CD4-positive, alpha-beta memory T cell (primary cell): ENCODE measurements at regions not wholly inside any gene's neighbourhood (a gene's known extent, or its start where the extent isn't known, plus 50 kb on each side); places are given as distances from the start of the nearest gene placed in this dataset.
"Not testable (repeated sequence)": the region's sequence is repeated elsewhere in the genome, so short reads cannot be mapped to it uniquely, and the experiment has no call there.

Experiments used
- CTCF ChIA-PET: fragments of 350-600 bp; sonication (Branson Sonifier 250); formaldehyde crosslinking; loops from one replicate; lab custom pipeline; 2021; ENCODE audit warnings: inconsistent platforms; ENCODE audit not compliant: partially characterized antibody; lab: Charles Lee
- POLR2A ChIA-PET: fragments of 350-600 bp; sonication (Branson Sonifier 250); formaldehyde crosslinking; loops from one replicate; lab custom pipeline; 2021; ENCODE audit not compliant: partially characterized antibody; lab: Charles Lee
- DNase-seq, 5 donors: peaks; one replicate each; pipeline versions ENCODE4 v3.0.0 to v3.0.0-alpha.2; 2020 to 2022; ENCODE audit warnings: mixed read lengths in 1 of 5
- H3K27ac ChIP-seq: one replicate; pipeline ENCODE4 v1.7.0; 2013; ENCODE audit warnings: low read depth, low read length
- H3K27me3 ChIP-seq: 2 replicates; pipeline ENCODE4 v1.7.0; 2013; ENCODE audit warnings: mild to moderate bottlenecking, low read length, moderate library complexity; ENCODE audit not compliant: insufficient read depth
- H3K36me3 ChIP-seq: 2 replicates; pipeline ENCODE4 v1.7.0; 2013; ENCODE audit warnings: mild to moderate bottlenecking, low read length, moderate library complexity; ENCODE audit not compliant: insufficient read depth
- H3K4me1 ChIP-seq: 2 replicates; pipeline ENCODE4 v1.7.0; 2013; ENCODE audit warnings: mild to moderate bottlenecking, low read length, moderate library complexity; ENCODE audit not compliant: insufficient read depth
- H3K4me3 ChIP-seq, 2 donors: one replicate each; pipeline ENCODE4 v1.7.0; 2013; ENCODE audit warnings: low read length in 2 of 2, mild to moderate bottlenecking in 1 of 2
- H3K9me3 ChIP-seq, 2 donors: one replicate each; pipeline ENCODE4 v1.7.0; 2013; ENCODE audit warnings: low read length in 2 of 2, control low read depth in 1 of 2; ENCODE audit not compliant: control insufficient read depth in 1 of 2
- H3K27ac Mint-ChIP-seq, 7 donors: one replicate each; pipeline ENCODE4 v1.8.0; 2020 to 2021; ENCODE audit warnings: mixed read lengths in 7 of 7, mild to moderate bottlenecking in 6 of 7, inconsistent platforms in 3 of 7, moderate library complexity in 3 of 7
- H3K27me3 Mint-ChIP-seq, 2 donors: one replicate each; pipeline ENCODE4 v1.8.0; 2020 to 2021; ENCODE audit warnings: mixed read lengths in 2 of 2
- H3K36me3 Mint-ChIP-seq, 2 donors: one replicate each; pipeline ENCODE4 v1.8.0; 2020 to 2021; ENCODE audit warnings: mixed read lengths in 2 of 2, inconsistent platforms in 1 of 2, mild to moderate bottlenecking in 1 of 2
- H3K4me1 Mint-ChIP-seq, 4 donors: one replicate each; pipeline ENCODE4 v1.8.0; 2020 to 2021; ENCODE audit warnings: mixed read lengths in 4 of 4, mild to moderate bottlenecking in 1 of 4
- H3K4me3 Mint-ChIP-seq, 8 donors: one replicate each; pipeline ENCODE4 v1.8.0; 2020 to 2021; ENCODE audit warnings: mixed read lengths in 8 of 8, mild to moderate bottlenecking in 7 of 8, moderate library complexity in 6 of 8, inconsistent platforms in 3 of 8
- H3K9me3 Mint-ChIP-seq, 8 donors: one replicate each; pipeline ENCODE4 v1.8.0; 2020 to 2021; ENCODE audit warnings: mixed read lengths in 8 of 8, mild to moderate bottlenecking in 5 of 8, inconsistent platforms in 3 of 8, moderate library complexity in 1 of 8
- intact Hi-C: fragments of 100-400 bp; cut with micrococcal nuclease; formaldehyde crosslinking; loops from one replicate; pipeline ENCODE4 v1.15.1; 2023

DNA sequence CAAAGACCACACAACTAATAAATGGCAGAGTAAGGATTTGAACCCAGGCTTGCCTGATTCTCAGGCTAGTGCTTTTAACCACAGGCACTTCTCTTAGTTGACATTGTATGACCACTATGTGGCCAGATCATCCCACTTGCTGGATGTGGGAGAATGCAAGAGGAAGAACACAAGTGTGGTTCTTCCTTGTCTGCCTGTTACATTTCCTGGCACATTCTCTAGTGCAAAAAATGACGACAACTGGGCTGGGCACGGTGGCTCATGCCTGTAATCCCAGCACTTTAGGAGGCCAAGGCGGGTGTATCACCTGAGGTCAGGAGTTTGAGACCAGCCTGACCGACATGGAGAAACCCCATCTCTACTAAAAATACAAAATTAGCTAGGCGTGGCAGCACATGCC is 83.0 kb downstream of the GRIN2B start:
- not testable (repeated sequence) for H3K9me3 Mint-ChIP-seq

DNA sequence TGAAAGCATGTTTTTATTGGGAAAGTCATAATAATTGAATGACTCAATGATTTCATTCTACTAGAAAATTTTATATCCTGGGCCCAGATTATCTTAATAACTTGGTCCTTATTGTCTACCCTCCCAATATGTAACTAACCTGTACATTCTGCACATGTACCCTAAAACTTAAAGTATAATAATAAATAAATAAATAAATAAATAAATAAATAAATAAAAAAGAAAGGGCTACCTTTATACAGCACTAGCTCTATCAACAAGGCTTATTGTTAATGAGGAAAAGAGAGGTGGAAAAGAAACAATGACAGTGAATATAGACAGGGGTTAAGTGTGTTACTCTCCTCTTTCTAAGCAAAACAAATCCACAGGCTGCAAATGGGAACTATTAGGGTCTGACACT is 83.6 kb downstream of the GRIN2B start:
- no peaks in the 10 kb centered on the region for H3K4me1 Mint-ChIP-seq
- H3K9me3 Mint-ChIP-seq, result peaks cover 0 to 2% (median 0%) of the 10 kb centered on the region in 8 donors
- H3K27ac Mint-ChIP-seq, result no peak overlapping the region
- DNase-seq, result no peak
- no peak overlapping the region for H3K4me3 Mint-ChIP-seq
- intact Hi-C loops, result no loop called here
- no peaks in the 10 kb centered on the region for H3K27me3 ChIP-seq
- no peak overlapping the region for H3K4me3 ChIP-seq
- ChIA-PET CTCF (no interaction called here), POLR2A (no interaction called here)
- H3K27ac ChIP-seq, result no peak overlapping the region
- H3K36me3 ChIP-seq, result no peaks in the 10 kb centered on the region
- no peaks in the 10 kb centered on the region for H3K27me3 Mint-ChIP-seq
- no peaks in the 10 kb centered on the region for H3K9me3 ChIP-seq
- no peaks in the 10 kb centered on the region for H3K4me1 ChIP-seq
- no peaks in the 10 kb centered on the region for H3K36me3 Mint-ChIP-seq

More for the DNA sequence above, 83.0 kb downstream of the GRIN2B start:
- CTCF ChIA-PET, intact Hi-C loops, H3K27ac Mint-ChIP-seq, H3K4me3 ChIP-seq, H3K4me1 Mint-ChIP-seq, POLR2A ChIA-PET, H3K27ac ChIP-seq, DNase-seq, H3K4me1 ChIP-seq, H3K9me3 ChIP-seq, H3K27me3 Mint-ChIP-seq, H3K27me3 ChIP-seq, H3K36me3 ChIP-seq, H3K36me3 Mint-ChIP-seq, H3K4me3 Mint-ChIP-seq: not testable (repeated sequence)

DNA sequence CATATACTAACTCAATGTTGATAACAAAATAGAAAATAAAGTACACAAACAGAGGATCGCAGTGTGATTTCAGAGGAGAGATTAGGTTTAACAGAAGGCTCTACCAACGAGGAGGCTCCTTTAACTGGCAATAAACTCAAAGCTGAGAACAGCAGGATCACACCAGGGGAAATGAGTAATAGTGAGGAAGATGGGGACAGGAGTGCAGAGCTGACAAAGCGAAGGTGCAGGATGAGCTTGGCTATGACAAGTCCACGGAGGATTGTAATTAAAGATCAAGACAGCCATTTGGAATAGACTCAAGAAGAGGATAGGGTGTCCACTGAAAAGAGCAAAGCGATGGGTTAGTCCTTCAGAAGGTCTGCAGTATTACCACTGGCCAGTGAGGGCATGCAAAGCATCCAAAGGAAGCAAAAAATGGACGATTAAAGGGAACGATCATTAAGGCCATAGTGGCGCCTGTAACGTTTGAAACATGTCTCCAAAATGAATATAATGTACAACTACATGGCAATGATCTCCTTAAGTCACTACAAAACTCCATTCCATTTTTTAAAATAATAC is 85.3 kb downstream of the GRIN2B start:
- Mint-ChIP-seq H3K27ac (no peak overlapping the region), H3K27me3 (no peaks in the 10 kb centered on the region), H3K4me1 (no peaks in the 10 kb centered on the region), H3K36me3 (no peaks in the 10 kb centered on the region), H3K4me3 (no peak overlapping the region), H3K9me3 (peaks cover 0 to 2% (median 0%) of the 10 kb centered on the region in 8 donors)
- H3K4me3 ChIP-seq, result no peak overlapping the region
- no peaks in the 10 kb centered on the region for H3K9me3 ChIP-seq
- no peaks in the 10 kb centered on the region for H3K36me3 ChIP-seq
- no peaks in the 10 kb centered on the region for H3K4me1 ChIP-seq
- H3K27me3 ChIP-seq, result no peaks in the 10 kb centered on the region
- POLR2A ChIA-PET, result no interaction called here
- intact Hi-C loops, result no loop called here
- no peak for DNase-seq
- CTCF ChIA-PET, result no interaction called here
- H3K27ac ChIP-seq, result no peak overlapping the region

DNA sequence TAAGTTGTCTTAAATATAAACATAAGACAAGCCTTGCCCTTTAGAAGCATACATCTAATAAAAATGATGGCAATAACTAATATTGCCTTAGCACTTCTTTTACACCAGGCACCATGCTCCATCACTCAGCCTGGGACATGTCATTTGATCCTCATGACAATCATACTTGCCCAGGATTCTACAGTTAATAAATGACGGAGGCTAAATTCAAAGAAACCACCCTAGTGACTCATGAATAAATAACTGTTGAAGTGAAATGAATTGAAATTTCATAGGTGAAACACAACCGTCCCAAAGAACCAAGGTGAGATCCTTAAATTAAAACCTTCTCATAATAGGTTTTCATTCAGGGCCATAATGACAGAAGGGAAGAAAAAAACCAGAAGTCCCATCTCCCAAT is 89.5 kb downstream of the GRIN2B start:
- H3K4me3 Mint-ChIP-seq, result no peak overlapping the region

DNA sequence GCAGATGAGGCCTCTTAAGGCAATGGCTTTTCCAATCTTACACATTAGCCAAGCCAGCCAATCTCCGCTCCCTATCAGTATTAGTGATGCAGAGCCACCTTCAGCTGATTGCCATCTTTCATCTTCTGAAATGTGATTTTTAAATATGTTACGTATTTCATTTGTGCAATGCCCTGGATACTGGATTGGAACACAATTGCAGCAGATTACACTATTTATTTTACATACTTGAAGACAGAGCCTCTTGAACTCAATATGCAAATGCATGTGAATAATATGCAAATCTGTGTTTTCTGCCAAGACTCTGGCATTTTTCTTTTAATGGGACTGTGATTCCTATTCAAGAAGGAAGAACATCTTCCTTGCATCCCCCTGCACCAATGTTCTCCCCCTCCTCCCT is 90.5 kb downstream of the GRIN2B start:
- Histone ChIP-seq H3K36me3 (no peaks in the 10 kb centered on the region), H3K9me3 (no peaks in the 10 kb centered on the region), H3K27me3 (no peaks in the 10 kb centered on the region), H3K4me3 (no peak overlapping the region), H3K4me1 (no peaks in the 10 kb centered on the region), H3K27ac (no peak overlapping the region)
- no peak for DNase-seq
- intact Hi-C loops, result no loop called here
- Mint-ChIP-seq H3K36me3 (no peaks in the 10 kb centered on the region), H3K9me3 (no peaks in the 10 kb centered on the region), H3K4me3 (no peak overlapping the region), H3K27me3 (peaks cover 3 to 9% of the 10 kb centered on the region in 2 donors), H3K27ac (no peak overlapping the region), H3K4me1 (no peaks in the 10 kb centered on the region)
- ChIA-PET POLR2A (no interaction called here), CTCF (no interaction called here)

More for the DNA sequence above, 89.5 kb downstream of the GRIN2B start:
- Histone ChIP-seq H3K36me3 (no peaks in the 10 kb centered on the region), H3K4me1 (no peaks in the 10 kb centered on the region), H3K27ac (no peak overlapping the region), H3K9me3 (no peaks in the 10 kb centered on the region), H3K27me3 (no peaks in the 10 kb centered on the region), H3K4me3 (no peak overlapping the region)
- no peak overlapping the region for H3K27ac Mint-ChIP-seq
- H3K27me3 Mint-ChIP-seq, result peaks cover 0 to 7% of the 10 kb centered on the region in 2 donors
- intact Hi-C loops, result no loop called here
- POLR2A ChIA-PET, result no interaction called here
- H3K4me1 Mint-ChIP-seq, result no peaks in the 10 kb centered on the region
- DNase-seq, result no peak
- CTCF ChIA-PET, result no interaction called here
- no peaks in the 10 kb centered on the region for H3K9me3 Mint-ChIP-seq
- H3K36me3 Mint-ChIP-seq, result no peaks in the 10 kb centered on the region

DNA sequence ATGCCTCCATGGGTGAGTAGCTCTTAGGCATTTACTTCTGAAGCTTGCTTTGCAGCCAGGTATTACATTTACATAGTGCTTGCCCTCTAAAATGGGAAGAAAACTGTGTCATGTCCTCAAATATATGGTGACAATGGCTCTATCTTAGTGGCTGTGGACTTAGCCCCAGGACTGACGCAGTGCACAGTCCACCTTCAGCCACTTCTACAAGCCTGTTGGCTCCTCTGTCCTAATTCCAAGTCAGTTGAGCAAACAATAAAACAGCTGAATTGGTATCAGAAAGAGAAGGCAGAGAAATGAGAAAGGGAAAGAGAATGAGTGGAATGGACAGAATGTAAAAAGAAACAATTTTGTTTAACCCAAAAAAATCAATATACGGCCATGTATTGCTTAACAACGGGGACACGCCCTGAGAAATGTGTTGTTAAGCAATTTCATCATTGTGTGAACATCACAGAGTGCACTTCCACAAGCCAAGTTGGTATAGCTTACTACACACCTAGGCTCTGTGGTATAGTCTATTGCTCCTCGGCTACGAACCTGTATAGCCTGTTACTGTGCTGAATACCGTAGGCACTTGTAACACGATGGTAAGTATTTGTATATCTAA is 93.5 kb downstream of the GRIN2B start:
- H3K4me3 ChIP-seq, result no peak overlapping the region
- no peak for DNase-seq
- no peak overlapping the region for H3K4me3 Mint-ChIP-seq
- H3K27me3 ChIP-seq, result no peaks in the 10 kb centered on the region
- CTCF ChIA-PET, result no interaction called here
- H3K27me3 Mint-ChIP-seq, result peaks cover 11 to 12% of the 10 kb centered on the region in 2 donors
- POLR2A ChIA-PET, result no interaction called here
- H3K36me3 ChIP-seq, result no peaks in the 10 kb centered on the region
- H3K9me3 Mint-ChIP-seq, result peaks cover 0 to 2% (median 0%) of the 10 kb centered on the region in 8 donors
- no peaks in the 10 kb centered on the region for H3K4me1 ChIP-seq
- H3K4me1 Mint-ChIP-seq, result no peaks in the 10 kb centered on the region
- no peaks in the 10 kb centered on the region for H3K36me3 Mint-ChIP-seq
- intact Hi-C loops, result no loop called here
- H3K27ac ChIP-seq, result no peak overlapping the region
- no peak overlapping the region for H3K27ac Mint-ChIP-seq
- no peaks in the 10 kb centered on the region for H3K9me3 ChIP-seq

DNA sequence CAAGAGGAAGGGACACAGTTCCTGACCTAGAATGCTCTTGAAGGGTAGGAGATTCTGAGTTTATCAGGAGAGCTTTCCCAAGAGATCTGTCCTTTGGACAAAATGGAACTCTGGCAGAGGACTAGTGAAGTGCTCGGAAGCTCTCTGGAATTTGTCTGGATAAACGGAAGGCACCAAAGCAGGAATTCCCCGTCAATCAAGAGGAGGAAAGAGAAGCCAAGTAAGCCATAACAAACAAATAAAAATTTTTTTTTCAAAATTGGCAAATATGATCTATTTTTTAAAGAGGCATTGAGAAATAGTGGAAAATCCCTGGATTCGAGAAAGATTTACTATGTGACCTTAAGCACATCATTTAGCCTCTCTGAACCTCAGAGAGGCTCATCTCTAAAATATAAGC is 99.2 kb downstream of the GRIN2B start:
- Mint-ChIP-seq H3K9me3 (peaks cover 0 to 2% (median 0%) of the 10 kb centered on the region in 8 donors), H3K4me3 (no peak overlapping the region), H3K36me3 (no peaks in the 10 kb centered on the region), H3K27ac (no peak overlapping the region), H3K4me1 (no peaks in the 10 kb centered on the region), H3K27me3 (peaks cover 5 to 11% of the 10 kb centered on the region in 2 donors)
- Histone ChIP-seq H3K4me1 (no peaks in the 10 kb centered on the region), H3K36me3 (no peaks in the 10 kb centered on the region), H3K27me3 (no peaks in the 10 kb centered on the region), H3K9me3 (no peaks in the 10 kb centered on the region), H3K4me3 (no peak overlapping the region), H3K27ac (no peak overlapping the region)
- ChIA-PET CTCF (no interaction called here), POLR2A (no interaction called here)
- DNase-seq, result no peak
- intact Hi-C loops, result no loop called here
